MCF 10A (cell line): ENCODE measurements at regions not wholly inside any gene's neighbourhood (a gene's known extent, or its start where the extent isn't known, plus 50 kb on each side); places are given as distances from the start of the nearest gene placed in this dataset.
A peak's percentile ranks its signal among the peaks of the same experiment; 100 is the strongest.

Experiments
- BruUV-seq: library from RNA; stranded (reverse); fragments of 400-500 nt; replicated peaks from 2 replicates; lab custom pipeline; 2021; lab: Mats Ljungman, UMichigan
- CTCF ChIA-PET: fragments of 300-600 bp; sonication (Branson Sonifier 250); formaldehyde crosslinking; extraction: SDS; loops from one replicate; lab custom pipeline; 2021; ENCODE audit warnings: antibody characterized with exemption, inconsistent platforms; lab: Yijun Ruan, JAX
- POLR2A ChIA-PET: fragments of 300-600, 350-650 bp; sonication (Branson Sonifier 250); formaldehyde crosslinking; extraction: SDS; loops from one replicate; lab custom pipeline; 2020; ENCODE audit warnings: antibody characterized with exemption, inconsistent platforms; lab: Yijun Ruan, JAX
- DNase-seq: peaks from one replicate; pipeline ENCODE4 v3.0.0-alpha.2; 2018; ENCODE audit not compliant: unreplicated experiment
- H3K27ac Mint-ChIP-seq: one replicate; pipeline ENCODE4 v1.8.0; 2022; ENCODE audit warnings: mild to moderate bottlenecking, low read depth, mixed read lengths; ENCODE audit not compliant: unreplicated experiment
- H3K27me3 Mint-ChIP-seq: one replicate; pipeline ENCODE4 v1.8.0; 2022; ENCODE audit warnings: mixed read lengths; ENCODE audit not compliant: insufficient read depth, unreplicated experiment
- H3K36me3 Mint-ChIP-seq: one replicate; pipeline ENCODE4 v1.8.0; 2022; ENCODE audit warnings: mild to moderate bottlenecking, moderate library complexity, mixed read lengths; ENCODE audit not compliant: insufficient read depth, unreplicated experiment
- H3K4me1 Mint-ChIP-seq: one replicate; pipeline ENCODE4 v1.8.0; 2022; ENCODE audit warnings: mixed read lengths; ENCODE audit not compliant: insufficient read depth, unreplicated experiment
- H3K4me3 Mint-ChIP-seq: one replicate; pipeline ENCODE4 v1.8.0; 2022; ENCODE audit warnings: mild to moderate bottlenecking, moderate library complexity, mixed read lengths; ENCODE audit not compliant: unreplicated experiment
- H3K9me3 Mint-ChIP-seq: one replicate; pipeline ENCODE4 v1.8.0; 2022; ENCODE audit warnings: mixed read lengths; ENCODE audit not compliant: unreplicated experiment
- CTCF ChIP-seq: fragments of 200-600 bp; IDR thresholded peaks from one replicate; pipeline ENCODE4 v1.8.0; 2022; ENCODE audit warnings: antibody characterized with exemption, mild to moderate bottlenecking; ENCODE audit not compliant: unreplicated experiment
- intact Hi-C: fragments of 100-400 bp; cut with micrococcal nuclease; formaldehyde crosslinking; loops from 2 replicates; pipeline ENCODE4 v1.14.1; 2022

GRCh38 chr13:68345963-68346531, 1115.9 kb upstream of the PCDH9 start:
- no peak overlapping the region for H3K27ac Mint-ChIP-seq
- CTCF ChIA-PET, result no interaction called here

GRCh38 chr13:68323124-68323523, 1093.0 kb upstream of the PCDH9 start:
- BruUV-seq, result no TSS peak
- Mint-ChIP-seq H3K4me1 (no peaks in the 10 kb centered on the region), H3K27ac (no peak overlapping the region), H3K36me3 (no peaks in the 10 kb centered on the region), H3K27me3 (no peaks in the 10 kb centered on the region), H3K4me3 (no peak overlapping the region), H3K9me3 (peaks cover 20% of the 10 kb centered on the region)
- intact Hi-C loops, result no loop called here
- POLR2A ChIA-PET, result no interaction called here
- DNase-seq, result no peak
- CTCF ChIA-PET, result interaction anchor here (1.3 kb wide), 1 partner anchor 25 kb away, joined by 6 read pairs; no protein-coding TSS in a partner anchor
- no peak for TF ChIP-seq CTCF

More at GRCh38 chr13:68345963-68346531, 1115.9 kb upstream of the PCDH9 start:
- H3K27me3 Mint-ChIP-seq, result no peaks in the 10 kb centered on the region
- no peak for TF ChIP-seq CTCF
- no peaks in the 10 kb centered on the region for H3K4me1 Mint-ChIP-seq
- H3K4me3 Mint-ChIP-seq, result no peak overlapping the region
- no peak for DNase-seq
- H3K36me3 Mint-ChIP-seq, result no peaks in the 10 kb centered on the region
- POLR2A ChIA-PET, result no interaction called here
- intact Hi-C loops, result no loop called here
- BruUV-seq, result no TSS peak
- peaks cover 9% of the 10 kb centered on the region for H3K9me3 Mint-ChIP-seq

GRCh38 chr13:68319384-68319783, 1089.2 kb upstream of the PCDH9 start:
- peaks cover 20% of the 10 kb centered on the region for H3K9me3 Mint-ChIP-seq
- no peaks in the 10 kb centered on the region for H3K36me3 Mint-ChIP-seq
- CTCF ChIA-PET, result interaction anchor here (1.5 kb wide), 1 partner anchor 8 kb away, joined by 5 read pairs; no protein-coding TSS in a partner anchor
- no TSS peak for BruUV-seq
- H3K27me3 Mint-ChIP-seq, result no peaks in the 10 kb centered on the region
- H3K4me3 Mint-ChIP-seq, result no peak overlapping the region
- DNase-seq, result no peak
- H3K4me1 Mint-ChIP-seq, result no peaks in the 10 kb centered on the region
- no peak overlapping the region for H3K27ac Mint-ChIP-seq
- POLR2A ChIA-PET, result no interaction called here
- intact Hi-C loops, result no loop called here
- no peak for TF ChIP-seq CTCF

- no TSS peak for BruUV-seq
- Mint-ChIP-seq H3K4me3 (no peak overlapping the region), H3K27ac (no peak overlapping the region), H3K27me3 (no peaks in the 10 kb centered on the region), H3K36me3 (no peaks in the 10 kb centered on the region), H3K4me1 (no peaks in the 10 kb centered on the region), H3K9me3 (peaks cover 6% of the 10 kb centered on the region)
- peak; percentile 60 for TF ChIP-seq CTCF
- CTCF ChIA-PET, result interaction anchor here (0.6 to 2.7 kb wide), 8 partner anchors 105 to 974 kb away, joined by 3 to 22 read pairs (median 3); no protein-coding TSS in a partner anchor
- peak; percentile 62 for DNase-seq
- intact Hi-C loops, result loop anchor here (1.0 to 5.0 kb wide), 3 partner anchors 623 to 1218 kb away; no protein-coding TSS in a partner anchor
- POLR2A ChIA-PET, result interaction anchor here (0.6 to 1.1 kb wide), 2 partner anchors 223 to 623 kb away, joined by 3 read pairs; no protein-coding TSS in a partner anchor
Measured at GRCh38 chr13:68304286-68304893, 1074.3 kb upstream of the PCDH9 start.
